H1 (cell line): ENCODE measurements at regions not wholly inside any gene's neighbourhood (a gene's known extent, or its start where the extent isn't known, plus 50 kb on each side); places are given as distances from the start of the nearest gene placed in this dataset.

Experiments
- CTCF ChIA-PET: fragments of 300-600 bp; sonication (Branson Sonifier 250); formaldehyde crosslinking; loops from one replicate; lab custom pipeline; 2021; ENCODE audit not compliant: partially characterized antibody; lab: Charles Lee
- POLR2A ChIA-PET: fragments of 300-600 bp; sonication (Branson Sonifier 250); formaldehyde crosslinking; loops from one replicate; lab custom pipeline; 2021; ENCODE audit warnings: inconsistent platforms; ENCODE audit not compliant: partially characterized antibody; lab: Charles Lee
- DNase-seq, 2 experiments: peaks; one replicate each; pipeline versions ENCODE4 v3.0.0 to v3.0.0-alpha.2; 2010 to 2022; ENCODE audit warnings: low spot score in 2 of 2, low read depth in 1 of 2, mixed read lengths in 1 of 2
- FAIRE-seq: peaks from 2 replicates; lab custom pipeline; 2011; peaks lifted over from hg19 to GRCh38; lab: Jason Lieb, UNC
- H2AFZ ChIP-seq: 2 replicates; pipeline ENCODE4 v1.8.1; 2012; ENCODE audit warnings: low read length, inconsistent platforms
- H2AK5ac ChIP-seq: 2 replicates; pipeline ENCODE4 v1.6.1; 2013; ENCODE audit warnings: low read depth, low read length
- H2BK120ac ChIP-seq: replicated peaks from 2 replicates; pipeline ENCODE3; 2013; ENCODE audit warnings: low read depth, low read length, inconsistent platforms
- H2BK12ac ChIP-seq: 2 replicates; pipeline ENCODE4 v1.6.1; 2013; ENCODE audit warnings: low read depth, low read length
- H2BK15ac ChIP-seq: 2 replicates; pipeline ENCODE4 v1.6.1; 2013; ENCODE audit warnings: low read length
- H2BK20ac ChIP-seq: 2 replicates; pipeline ENCODE4 v1.6.1; 2013; ENCODE audit warnings: low read length
- H2BK5ac ChIP-seq: 2 replicates; pipeline ENCODE4 v1.6.1; 2013; ENCODE audit warnings: low read depth, low read length
- H3K14ac ChIP-seq: 2 replicates; pipeline ENCODE4 v1.6.1; 2013; ENCODE audit warnings: inconsistent platforms; ENCODE audit not compliant: insufficient read length
- H3K18ac ChIP-seq: 2 replicates; pipeline ENCODE4 v1.6.1; 2013; ENCODE audit warnings: low read length; ENCODE audit errors: extremely low read depth
- H3K23ac ChIP-seq: 2 replicates; pipeline ENCODE4 v1.6.1; 2013; ENCODE audit warnings: inconsistent platforms; ENCODE audit not compliant: insufficient read length
- H3K23me2 ChIP-seq: 2 replicates; pipeline ENCODE4 v1.6.1; 2013; ENCODE audit warnings: low read depth, low read length
- H3K27ac ChIP-seq: 2 replicates; pipeline ENCODE4 v1.6.1; 2011; ENCODE audit warnings: low read depth, low read length, inconsistent platforms
- H3K27me3 ChIP-seq, 4 experiments: replicated peaks in 1 of 4; 1 replicate in 1 of 4; 2 replicates in 3 of 4; pipeline versions ENCODE4 v1.6.1 to v1.8.1; 2011 to 2013; ENCODE audit warnings: low read length in 3 of 4, mild to moderate bottlenecking in 3 of 4, inconsistent platforms in 2 of 4, mixed read lengths in 2 of 4, moderate library complexity in 1 of 4; ENCODE audit not compliant: control insufficient read depth in 3 of 4, insufficient read depth in 3 of 4; ENCODE audit errors: extremely low read depth in 1 of 4
- H3K36me3 ChIP-seq, 4 experiments: 2 replicates each; pipeline versions ENCODE4 v1.6.1 to v1.8.1; 2011 to 2013; ENCODE audit warnings: mild to moderate bottlenecking in 4 of 4, low read length in 3 of 4, moderate library complexity in 2 of 4, control low read depth in 1 of 4, inconsistent platforms in 1 of 4; ENCODE audit not compliant: insufficient read depth in 4 of 4, control insufficient read depth in 2 of 4
- H3K4ac ChIP-seq: replicated peaks from 2 replicates; pipeline ENCODE3; 2013; ENCODE audit warnings: low read length, low read depth, mixed read lengths, inconsistent platforms; ENCODE audit not compliant: insufficient read length
- H3K4me1 ChIP-seq, 4 experiments: replicated peaks in 1 of 4; 1 replicate in 1 of 4; 2 replicates in 3 of 4; pipeline versions ENCODE4 v1.6.1 to v1.8.1; 2011 to 2013; ENCODE audit warnings: low read length in 3 of 4, inconsistent platforms in 2 of 4, mixed read lengths in 1 of 4; ENCODE audit not compliant: insufficient read depth in 4 of 4, control insufficient read depth in 3 of 4
- H3K4me2 ChIP-seq, 2 experiments: 2 replicates each; pipeline versions ENCODE4 v1.6.1 to v1.8.1; 2011 to 2013; ENCODE audit warnings: low read depth in 2 of 2, low read length in 2 of 2, control low read depth in 1 of 2, inconsistent platforms in 1 of 2, mild to moderate bottlenecking in 1 of 2; ENCODE audit not compliant: insufficient read depth in 1 of 2
- H3K4me3 ChIP-seq, 4 experiments: fragments of 200-600, 300-600 bp in 1 of 4; sonication (generic), shearing (Covaris generic), sonication (Bioruptor Twin) in 1 of 4; 2 replicates each; pipeline versions ENCODE4 v1.5.1 to v1.8.1; 2011 to 2016; ENCODE audit warnings: low read length in 4 of 4, low read depth in 3 of 4, control low read depth in 2 of 4, inconsistent platforms in 2 of 4, mild to moderate bottlenecking in 2 of 4, mixed read lengths in 1 of 4, moderate library complexity in 1 of 4; ENCODE audit not compliant: insufficient read depth in 2 of 4; ENCODE audit errors: extremely low read depth in 1 of 4
- H3K56ac ChIP-seq: replicated peaks from 2 replicates; pipeline ENCODE3; 2013; ENCODE audit warnings: low read depth, mild to moderate bottlenecking, mixed read lengths, low read length, inconsistent platforms; ENCODE audit not compliant: insufficient read length
- H3K79me1 ChIP-seq: 2 replicates; pipeline ENCODE4 v1.6.1; 2013; ENCODE audit warnings: low read depth, low read length, control low read depth
- H3K79me2 ChIP-seq, 2 experiments: 2 replicates each; pipeline versions ENCODE4 v1.6.1 to v1.8.1; 2012 to 2013; ENCODE audit warnings: low read length in 2 of 2, mild to moderate bottlenecking in 2 of 2, inconsistent platforms in 1 of 2; ENCODE audit not compliant: insufficient read depth in 2 of 2, control insufficient read depth in 1 of 2
- H3K9ac ChIP-seq, 4 experiments: replicated peaks in 1 of 4; 1 replicate in 1 of 4; 2 replicates in 3 of 4; pipeline versions ENCODE4 v1.6.1 to v1.8.1; 2011 to 2013; ENCODE audit warnings: low read depth in 3 of 4, low read length in 3 of 4, control low read depth in 2 of 4, mild to moderate bottlenecking in 2 of 4, moderate library complexity in 2 of 4, inconsistent platforms in 1 of 4; ENCODE audit errors: extremely low read depth in 1 of 4
- H3K9me3 ChIP-seq, 2 experiments: 2 replicates each; pipeline versions ENCODE4 v1.6.1 to v1.8.1; 2012 to 2013; ENCODE audit warnings: mild to moderate bottlenecking in 2 of 2, moderate library complexity in 2 of 2, control low read depth in 1 of 2, inconsistent platforms in 1 of 2, low read depth in 1 of 2, low read length in 1 of 2, mixed read lengths in 1 of 2; ENCODE audit not compliant: insufficient read depth in 2 of 2
- H4K20me1 ChIP-seq, 2 experiments: replicated peaks in 1 of 2; 2 replicates each; pipeline versions ENCODE3 to v1.8.1; 2011 to 2013; ENCODE audit warnings: inconsistent platforms in 2 of 2, low read length in 2 of 2, mild to moderate bottlenecking in 1 of 2; ENCODE audit not compliant: insufficient read depth in 2 of 2, control insufficient read depth in 1 of 2
- H4K5ac ChIP-seq: 2 replicates; pipeline ENCODE4 v1.6.1; 2013; ENCODE audit warnings: low read length, low read depth, mixed read lengths, inconsistent platforms; ENCODE audit not compliant: insufficient read length
- H4K8ac ChIP-seq: 2 replicates; pipeline ENCODE4 v1.8.0; 2013; ENCODE audit warnings: mild to moderate bottlenecking, moderate library complexity, low read length, inconsistent platforms; ENCODE audit not compliant: insufficient read depth; ENCODE audit errors: extremely low read depth
- H4K91ac ChIP-seq: replicated peaks from 2 replicates; pipeline ENCODE3; 2013; ENCODE audit warnings: low read length, mixed read lengths, inconsistent platforms; ENCODE audit not compliant: insufficient read length
- BRCA1 ChIP-seq: IDR thresholded peaks from 2 replicates; pipeline ENCODE4 v1.6.1; 2012; ENCODE audit warnings: low read depth, low read length, improper control_type of control experiment
- CEBPB ChIP-seq: IDR thresholded peaks from 2 replicates; pipeline ENCODE4 v1.6.1; 2012; ENCODE audit warnings: low read depth, low read length
- CHD2 ChIP-seq: IDR thresholded peaks from 2 replicates; pipeline ENCODE4 v1.6.1; 2012; ENCODE audit warnings: low read length, improper control_type of control experiment
- CREB1 ChIP-seq: IDR thresholded peaks from 2 replicates; pipeline ENCODE4 v1.6.1; 2012; ENCODE audit warnings: inconsistent platforms
- CTBP2 ChIP-seq: IDR thresholded peaks from 2 replicates; pipeline ENCODE4 v1.7.0; 2011; ENCODE audit warnings: borderline replicate concordance, mild to moderate bottlenecking, moderate library complexity, mixed read lengths, low read length; ENCODE audit not compliant: insufficient read depth, insufficient read length
- GTF2F1 ChIP-seq: IDR thresholded peaks from 2 replicates; pipeline ENCODE4 v1.6.1; 2012; ENCODE audit warnings: low read depth, low read length, improper control_type of control experiment, borderline replicate concordance
- JUND ChIP-seq: IDR thresholded peaks from 2 replicates; pipeline ENCODE4 v1.6.1; 2011; ENCODE audit warnings: mild to moderate bottlenecking, improper control_type of control experiment, low read length
- MAFK ChIP-seq: IDR thresholded peaks from 2 replicates; pipeline ENCODE4 v1.6.1; 2012; ENCODE audit warnings: low read depth, mild to moderate bottlenecking, improper control_type of control experiment, low read length
- POLR2AphosphoS5 ChIP-seq: IDR thresholded peaks from 2 replicates; pipeline ENCODE4 v1.6.1; 2011; ENCODE audit warnings: low read depth, low read length
- SIX5 ChIP-seq: IDR thresholded peaks from 2 replicates; pipeline ENCODE4 v1.6.1; 2011; ENCODE audit warnings: mild to moderate bottlenecking, low read depth, low read length
- SRF ChIP-seq: IDR thresholded peaks from 2 replicates; pipeline ENCODE4 v1.6.1; 2011; ENCODE audit warnings: mild to moderate bottlenecking, low read depth, low read length, moderate library complexity
- SUZ12 ChIP-seq: fragments of 200-600 bp; sonication (generic); IDR thresholded peaks from 2 replicates; pipeline ENCODE4 v1.6.1; 2012; ENCODE audit warnings: mild to moderate bottlenecking, inconsistent platforms, low read length, moderate library complexity, mixed read lengths
- TBP ChIP-seq: IDR thresholded peaks from 2 replicates; pipeline ENCODE4 v1.6.1; 2011; ENCODE audit warnings: low read depth, low read length, improper control_type of control experiment
- TEAD4 ChIP-seq: IDR thresholded peaks from 2 replicates; pipeline ENCODE4 v1.6.1; 2012; ENCODE audit warnings: low read depth, low read length, inconsistent platforms, mixed read lengths
- WGBS, 2 experiments: shearing (Covaris generic) in 1 of 2; methylation state at CpG; one replicate each; pipeline versions ENCODE4 v1.1.6 to v1.1.7; 2013 to 2015; ENCODE audit warnings: low lambda C conversion rate in 2 of 2, mixed read lengths in 2 of 2, inconsistent platforms in 1 of 2, low coverage in 1 of 2, missing lambda C conversion rate in 1 of 2; ENCODE audit not compliant: insufficient replicate concordance in 2 of 2, insufficient coverage in 1 of 2, insufficient read length in 1 of 2; ENCODE audit errors: extremely low coverage in 1 of 2, missing lambda C conversion rate in 1 of 2; 5-methylcytosine and 5-hydroxymethylcytosine counted together
- TF ChIP-seq, protein P1 (sequence below): IDR thresholded peaks from 2 replicates; pipeline ENCODE4 v1.6.1; 2011; ENCODE audit warnings: low read depth, mild to moderate bottlenecking, low read length; ENCODE audit not compliant: insufficient read depth
- TF ChIP-seq, protein P2 (sequence below): IDR thresholded peaks from 2 replicates; pipeline ENCODE4 v1.6.1; 2012; ENCODE audit warnings: inconsistent platforms

DNA sequence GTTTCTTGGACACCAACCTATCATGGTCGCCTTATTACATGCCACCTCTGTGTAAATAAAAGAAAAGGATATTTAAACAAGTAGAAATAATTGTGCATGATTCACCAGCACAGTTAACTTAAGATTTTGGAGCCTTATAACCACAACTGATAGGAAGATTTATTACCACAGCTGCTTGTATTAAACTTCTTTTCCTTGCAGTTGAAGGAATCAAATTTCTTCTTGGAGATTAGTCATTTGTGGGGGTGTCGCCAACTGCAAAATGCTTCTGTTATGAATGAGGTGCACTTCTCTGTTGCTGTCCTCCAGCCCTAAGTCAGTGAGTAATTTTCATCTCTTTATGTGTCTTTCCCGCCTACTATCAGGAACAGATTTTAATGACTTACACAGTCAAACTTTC, 73.3 kb downstream of the OR13H1 start:
- Histone ChIP-seq H2AK5ac (no peak overlapping the region), H4K8ac (no peak overlapping the region), H3K18ac (no peak overlapping the region), H3K4ac (no peak overlapping the region), H2AFZ (no peak overlapping the region), H3K4me1 (no peaks in the 10 kb centered on the region), H2BK12ac (no peak overlapping the region), H3K9ac (no peak overlapping the region), H3K9me3 (no peaks in the 10 kb centered on the region), H3K79me2 (no peaks in the 10 kb centered on the region), H3K56ac (no peak overlapping the region), H2BK120ac (no peak overlapping the region), H4K91ac (no peak overlapping the region), H3K27ac (no peak overlapping the region), H3K14ac (no peak overlapping the region), H2BK15ac (no peak overlapping the region), H3K23me2 (no peaks in the 10 kb centered on the region), H3K27me3 (no peaks in the 10 kb centered on the region), H3K4me3 (no peak overlapping the region), H3K4me2 (no peak overlapping the region), H2BK5ac (no peak overlapping the region), H3K36me3 (no peaks in the 10 kb centered on the region), H3K23ac (no peak overlapping the region), H2BK20ac (no peak overlapping the region), H3K79me1 (no peaks in the 10 kb centered on the region), H4K20me1 (no peaks in the 10 kb centered on the region), H4K5ac (no peak overlapping the region)
- POLR2A ChIA-PET, result no interaction called here
- FAIRE-seq, result no peak
- DNase-seq, result no peak
- CTCF ChIA-PET, result interaction anchor here (0.7 kb wide), 1 partner anchor 354 kb away, joined by 3 read pairs; no protein-coding TSS in a partner anchor
- 87% methylated on average over 3 of the region's 3 CpGs; no CpG with 5 or more reads in 1 of the 2 experiments for WGBS, 2 experiments
- no peak for TF ChIP-seq SRF
- no peak for TF ChIP-seq POLR2AphosphoS5
- TF ChIP-seq BRCA1, result no peak
- TF ChIP-seq CHD2, result no peak
- TF ChIP-seq, protein P1, sequence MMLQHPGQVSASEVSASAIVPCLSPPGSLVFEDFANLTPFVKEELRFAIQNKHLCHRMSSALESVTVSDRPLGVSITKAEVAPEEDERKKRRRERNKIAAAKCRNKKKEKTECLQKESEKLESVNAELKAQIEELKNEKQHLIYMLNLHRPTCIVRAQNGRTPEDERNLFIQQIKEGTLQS, result no peak
- no peak for TF ChIP-seq CTBP2
- no peak for TF ChIP-seq TEAD4
- no peak for TF ChIP-seq CREB1
- no peak for TF ChIP-seq TBP
- no peak for TF ChIP-seq JUND
- TF ChIP-seq GTF2F1, result no peak
- TF ChIP-seq SIX5, result no peak
- no peak for TF ChIP-seq MAFK
- TF ChIP-seq, protein P2, sequence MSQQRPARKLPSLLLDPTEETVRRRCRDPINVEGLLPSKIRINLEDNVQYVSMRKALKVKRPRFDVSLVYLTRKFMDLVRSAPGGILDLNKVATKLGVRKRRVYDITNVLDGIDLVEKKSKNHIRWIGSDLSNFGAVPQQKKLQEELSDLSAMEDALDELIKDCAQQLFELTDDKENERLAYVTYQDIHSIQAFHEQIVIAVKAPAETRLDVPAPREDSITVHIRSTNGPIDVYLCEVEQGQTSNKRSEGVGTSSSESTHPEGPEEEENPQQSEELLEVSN, result no peak
- no peak for TF ChIP-seq CEBPB
- TF ChIP-seq SUZ12, result no peak
